CD4-positive, alpha-beta memory T cell (primary cell): ENCODE measurements at regions not wholly inside any gene's neighbourhood (a gene's known extent, or its start where the extent isn't known, plus 50 kb on each side); places are given as distances from the start of the nearest gene placed in this dataset.

Experiments used
- CTCF ChIA-PET: fragments of 350-600 bp; sonication (Branson Sonifier 250); formaldehyde crosslinking; loops from one replicate; lab custom pipeline; 2021; ENCODE audit warnings: inconsistent platforms; ENCODE audit not compliant: partially characterized antibody; lab: Charles Lee
- POLR2A ChIA-PET: fragments of 350-600 bp; sonication (Branson Sonifier 250); formaldehyde crosslinking; loops from one replicate; lab custom pipeline; 2021; ENCODE audit not compliant: partially characterized antibody; lab: Charles Lee
- DNase-seq, 5 donors: peaks; one replicate each; pipeline versions ENCODE4 v3.0.0 to v3.0.0-alpha.2; 2020 to 2022; ENCODE audit warnings: mixed read lengths in 1 of 5
- H3K27ac ChIP-seq: one replicate; pipeline ENCODE4 v1.7.0; 2013; ENCODE audit warnings: low read depth, low read length
- H3K27me3 ChIP-seq: 2 replicates; pipeline ENCODE4 v1.7.0; 2013; ENCODE audit warnings: mild to moderate bottlenecking, low read length, moderate library complexity; ENCODE audit not compliant: insufficient read depth
- H3K36me3 ChIP-seq: 2 replicates; pipeline ENCODE4 v1.7.0; 2013; ENCODE audit warnings: mild to moderate bottlenecking, low read length, moderate library complexity; ENCODE audit not compliant: insufficient read depth
- H3K4me1 ChIP-seq: 2 replicates; pipeline ENCODE4 v1.7.0; 2013; ENCODE audit warnings: mild to moderate bottlenecking, low read length, moderate library complexity; ENCODE audit not compliant: insufficient read depth
- H3K4me3 ChIP-seq, 2 donors: one replicate each; pipeline ENCODE4 v1.7.0; 2013; ENCODE audit warnings: low read length in 2 of 2, mild to moderate bottlenecking in 1 of 2
- H3K9me3 ChIP-seq, 2 donors: one replicate each; pipeline ENCODE4 v1.7.0; 2013; ENCODE audit warnings: low read length in 2 of 2, control low read depth in 1 of 2; ENCODE audit not compliant: control insufficient read depth in 1 of 2
- H3K27ac Mint-ChIP-seq, 7 donors: one replicate each; pipeline ENCODE4 v1.8.0; 2020 to 2021; ENCODE audit warnings: mixed read lengths in 7 of 7, mild to moderate bottlenecking in 6 of 7, inconsistent platforms in 3 of 7, moderate library complexity in 3 of 7
- H3K27me3 Mint-ChIP-seq, 2 donors: one replicate each; pipeline ENCODE4 v1.8.0; 2020 to 2021; ENCODE audit warnings: mixed read lengths in 2 of 2
- H3K36me3 Mint-ChIP-seq, 2 donors: one replicate each; pipeline ENCODE4 v1.8.0; 2020 to 2021; ENCODE audit warnings: mixed read lengths in 2 of 2, inconsistent platforms in 1 of 2, mild to moderate bottlenecking in 1 of 2
- H3K4me1 Mint-ChIP-seq, 4 donors: one replicate each; pipeline ENCODE4 v1.8.0; 2020 to 2021; ENCODE audit warnings: mixed read lengths in 4 of 4, mild to moderate bottlenecking in 1 of 4
- H3K4me3 Mint-ChIP-seq, 8 donors: one replicate each; pipeline ENCODE4 v1.8.0; 2020 to 2021; ENCODE audit warnings: mixed read lengths in 8 of 8, mild to moderate bottlenecking in 7 of 8, moderate library complexity in 6 of 8, inconsistent platforms in 3 of 8
- H3K9me3 Mint-ChIP-seq, 8 donors: one replicate each; pipeline ENCODE4 v1.8.0; 2020 to 2021; ENCODE audit warnings: mixed read lengths in 8 of 8, mild to moderate bottlenecking in 5 of 8, inconsistent platforms in 3 of 8, moderate library complexity in 1 of 8
- intact Hi-C: fragments of 100-400 bp; cut with micrococcal nuclease; formaldehyde crosslinking; loops from one replicate; pipeline ENCODE4 v1.15.1; 2023

DNA sequence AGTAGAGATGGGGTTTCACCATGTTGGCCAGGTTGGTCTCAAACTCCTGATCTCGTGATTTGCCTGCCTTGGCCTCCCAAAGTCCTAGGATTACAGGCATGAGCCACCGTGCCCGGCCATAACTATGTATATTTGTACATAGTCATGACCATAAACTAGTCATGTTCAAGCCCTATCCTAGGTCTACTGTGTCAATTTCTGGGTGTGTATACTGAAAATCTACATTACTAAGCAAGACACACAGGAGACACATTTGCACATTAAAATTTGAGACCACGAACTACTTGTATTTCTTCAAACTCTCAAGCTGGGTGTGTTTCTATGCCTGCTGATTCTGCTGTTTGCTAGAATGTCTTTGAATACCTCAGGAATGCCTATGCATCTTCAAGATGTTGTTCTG lies 451.3 kb upstream of the MCTP2 start:
- Mint-ChIP-seq H3K27ac (no peak overlapping the region), H3K4me3 (no peak overlapping the region), H3K4me1 (no peaks in the 10 kb centered on the region), H3K36me3 (no peaks in the 10 kb centered on the region), H3K27me3 (no peaks in the 10 kb centered on the region), H3K9me3 (peaks cover 0 to 4% (median under 1%) of the 10 kb centered on the region in 8 donors)
- Histone ChIP-seq H3K4me1 (no peaks in the 10 kb centered on the region), H3K36me3 (no peaks in the 10 kb centered on the region), H3K27me3 (no peaks in the 10 kb centered on the region), H3K9me3 (no peaks in the 10 kb centered on the region), H3K27ac (no peak overlapping the region), H3K4me3 (no peak overlapping the region)
- DNase-seq, result no peak
- intact Hi-C loops, result no loop called here
- ChIA-PET POLR2A (no interaction called here), CTCF (no interaction called here)

DNA sequence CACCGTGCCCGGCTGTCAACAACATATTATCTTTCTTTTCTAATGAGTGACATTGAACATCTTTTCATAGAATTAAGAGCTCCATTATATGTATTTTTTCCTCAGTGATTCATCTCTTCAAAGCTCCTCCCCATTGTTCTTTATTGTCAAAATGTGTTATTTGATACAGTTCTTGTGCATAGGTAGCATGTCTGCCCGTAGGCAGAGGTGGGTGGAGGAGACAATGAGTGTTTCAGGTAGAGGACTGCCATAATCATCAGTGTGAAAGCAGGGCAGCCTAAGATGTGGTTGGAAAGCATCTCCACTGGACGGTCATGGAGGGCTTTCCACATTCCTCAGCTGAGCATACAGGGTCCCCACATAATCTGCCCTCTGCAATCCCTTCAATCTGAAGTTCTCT lies 452.0 kb upstream of the MCTP2 start:
- Histone ChIP-seq H3K4me1 (no peaks in the 10 kb centered on the region), H3K4me3 (no peak overlapping the region), H3K27ac (no peak overlapping the region), H3K36me3 (no peaks in the 10 kb centered on the region), H3K9me3 (no peaks in the 10 kb centered on the region), H3K27me3 (no peaks in the 10 kb centered on the region)
- Mint-ChIP-seq H3K4me1 (no peaks in the 10 kb centered on the region), H3K27me3 (no peaks in the 10 kb centered on the region), H3K9me3 (peaks cover 0 to 4% (median under 1%) of the 10 kb centered on the region in 8 donors), H3K27ac (no peak overlapping the region), H3K36me3 (no peaks in the 10 kb centered on the region), H3K4me3 (peak overlapping the region in 1 of 8 donors; percentile 46)
- intact Hi-C loops, result no loop called here
- POLR2A ChIA-PET, result no interaction called here
- CTCF ChIA-PET, result no interaction called here
- no peak for DNase-seq

DNA sequence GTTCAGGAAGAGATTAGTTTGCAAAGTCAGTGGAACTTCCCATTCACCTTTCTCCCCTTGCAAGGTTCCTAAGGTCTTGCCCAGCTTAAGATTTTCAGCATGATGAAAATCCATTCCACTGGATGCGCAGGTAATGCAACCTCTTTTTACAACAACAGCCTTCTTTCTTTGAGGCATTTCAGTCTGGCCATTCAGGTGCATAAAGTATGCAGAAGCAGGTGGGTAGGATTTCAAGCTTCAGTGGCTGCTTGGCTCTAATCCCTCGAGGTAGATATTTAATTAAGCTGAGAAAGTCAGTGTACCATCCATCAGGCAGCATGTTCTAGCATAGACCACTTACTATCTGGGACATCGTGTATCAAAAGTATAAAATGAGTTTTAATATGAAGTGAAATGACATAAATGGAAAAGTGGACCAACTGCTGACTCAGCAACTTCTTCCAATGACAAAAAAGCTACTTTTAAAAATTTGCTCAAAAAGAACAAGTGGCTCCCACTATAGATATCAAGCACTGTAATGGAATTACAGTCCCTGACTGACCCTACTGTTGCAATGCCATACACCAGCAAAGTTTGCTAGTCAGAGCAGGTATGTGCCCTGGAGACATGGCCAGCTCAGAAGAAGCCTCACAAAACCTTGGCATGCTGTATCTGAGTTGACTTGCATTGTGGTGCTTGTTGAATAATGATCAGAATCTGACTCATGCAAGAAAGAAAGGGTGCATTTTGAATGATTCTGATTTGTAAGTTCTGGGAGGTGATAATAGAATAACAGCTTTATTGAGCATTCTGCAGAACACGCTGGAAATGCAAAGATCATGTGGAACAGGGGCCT lies 459.9 kb upstream of the MCTP2 start:
- intact Hi-C loops, result no loop called here
- no peaks in the 10 kb centered on the region for H3K4me1 Mint-ChIP-seq

DNA sequence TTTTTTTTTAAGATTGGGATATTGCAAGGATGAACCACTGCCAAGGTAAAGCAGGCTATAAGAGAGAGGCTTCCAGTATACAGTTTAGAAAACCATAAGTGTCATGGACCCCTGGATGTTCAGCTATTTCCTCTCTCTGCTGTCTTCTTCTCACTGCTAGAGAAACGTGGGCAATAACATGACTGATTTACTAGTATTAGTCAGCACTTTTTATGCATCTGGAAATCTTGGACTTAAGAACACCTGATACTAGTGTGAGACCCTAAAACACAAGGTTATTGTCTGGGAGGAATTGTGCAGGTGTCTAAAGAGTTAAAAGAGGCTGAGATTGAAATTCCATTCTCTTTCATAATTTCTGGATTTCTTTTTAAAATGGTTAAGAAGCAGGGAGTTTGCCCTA lies 460.6 kb upstream of the MCTP2 start:
- Mint-ChIP-seq H3K27ac (no peak overlapping the region), H3K36me3 (no peaks in the 10 kb centered on the region), H3K27me3 (peaks cover 0 to 3% of the 10 kb centered on the region in 2 donors), H3K9me3 (peaks cover 0 to 11% (median 1%) of the 10 kb centered on the region in 8 donors), H3K4me1 (no peaks in the 10 kb centered on the region), H3K4me3 (no peak overlapping the region)
- intact Hi-C loops, result no loop called here
- H3K4me3 ChIP-seq, result no peak overlapping the region
- H3K4me1 ChIP-seq, result no peaks in the 10 kb centered on the region
- H3K9me3 ChIP-seq, result no peaks in the 10 kb centered on the region
- CTCF ChIA-PET, result no interaction called here
- no peak overlapping the region for H3K27ac ChIP-seq
- no peaks in the 10 kb centered on the region for H3K27me3 ChIP-seq
- POLR2A ChIA-PET, result no interaction called here
- no peaks in the 10 kb centered on the region for H3K36me3 ChIP-seq
- no peak for DNase-seq

More for the DNA sequence above, 459.9 kb upstream of the MCTP2 start:
- no peaks in the 10 kb centered on the region for H3K36me3 ChIP-seq
- H3K27ac ChIP-seq, result no peak overlapping the region
- CTCF ChIA-PET, result no interaction called here
- no peak overlapping the region for H3K4me3 Mint-ChIP-seq
- H3K27me3 Mint-ChIP-seq, result peaks cover 0 to 3% of the 10 kb centered on the region in 2 donors
- H3K36me3 Mint-ChIP-seq, result no peaks in the 10 kb centered on the region
- H3K9me3 ChIP-seq, result no peaks in the 10 kb centered on the region
- H3K4me1 ChIP-seq, result no peaks in the 10 kb centered on the region
- H3K4me3 ChIP-seq, result no peak overlapping the region
- H3K27me3 ChIP-seq, result no peaks in the 10 kb centered on the region
- no peak overlapping the region for H3K27ac Mint-ChIP-seq
- POLR2A ChIA-PET, result interaction anchor here (0.7 kb wide), 1 partner anchor 1249 kb away, joined by 3 read pairs; no protein-coding TSS in a partner anchor
- peaks cover 0 to 11% (median 1%) of the 10 kb centered on the region in 8 donors for H3K9me3 Mint-ChIP-seq
- DNase-seq, result no peak

DNA sequence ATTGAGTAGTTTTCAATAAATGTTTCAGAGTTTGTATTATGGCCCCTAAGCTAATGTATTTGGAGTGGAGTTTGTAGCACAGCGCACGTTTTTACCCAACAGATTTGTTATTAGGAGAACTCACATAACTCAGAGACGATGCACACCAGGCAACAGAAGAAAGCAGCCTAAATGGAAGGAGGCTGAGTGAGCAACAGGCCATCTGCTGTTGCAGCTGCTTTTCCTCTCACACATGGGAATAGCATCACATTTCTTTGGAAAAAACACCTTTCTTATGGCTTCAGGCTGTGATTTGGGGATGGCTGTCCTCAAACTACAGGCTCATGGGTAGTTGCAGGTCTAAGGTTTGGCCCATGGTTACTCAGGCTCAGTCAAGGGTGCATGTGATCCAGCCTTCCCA lies 469.3 kb upstream of the MCTP2 start:
- Mint-ChIP-seq H3K27ac (no peak overlapping the region), H3K36me3 (no peaks in the 10 kb centered on the region), H3K4me1 (no peaks in the 10 kb centered on the region), H3K27me3 (no peaks in the 10 kb centered on the region), H3K9me3 (peaks cover 0 to 4% (median 0%) of the 10 kb centered on the region in 8 donors), H3K4me3 (no peak overlapping the region)
- H3K27ac ChIP-seq, result no peak overlapping the region
- CTCF ChIA-PET, result no interaction called here
- POLR2A ChIA-PET, result no interaction called here
- H3K9me3 ChIP-seq, result no peaks in the 10 kb centered on the region
- H3K4me3 ChIP-seq, result no peak overlapping the region
- H3K36me3 ChIP-seq, result no peaks in the 10 kb centered on the region
- intact Hi-C loops, result no loop called here
- no peaks in the 10 kb centered on the region for H3K4me1 ChIP-seq
- H3K27me3 ChIP-seq, result no peaks in the 10 kb centered on the region
- no peak for DNase-seq

DNA sequence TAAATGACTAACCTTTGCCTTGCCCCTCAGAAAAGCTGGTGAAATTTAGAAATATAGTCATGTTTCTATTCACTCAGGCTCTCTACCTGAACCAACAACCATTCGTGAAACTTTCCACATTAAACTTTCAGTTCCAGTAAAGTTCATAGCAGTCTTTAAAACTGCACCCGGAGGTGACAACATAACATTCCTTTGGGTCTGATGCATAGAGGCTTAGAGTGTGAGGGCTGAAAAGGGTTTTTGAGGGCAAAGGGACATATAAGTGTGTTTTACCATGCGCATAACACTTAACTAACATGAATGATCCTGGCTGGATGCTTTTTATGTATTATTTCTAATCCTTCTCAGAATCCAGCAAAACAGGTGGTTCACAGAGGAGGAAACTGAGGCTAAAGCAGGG lies 471.7 kb upstream of the MCTP2 start:
- no peaks in the 10 kb centered on the region for H3K36me3 Mint-ChIP-seq
- no peak overlapping the region for H3K4me3 Mint-ChIP-seq
- H3K27ac ChIP-seq, result no peak overlapping the region
- no peaks in the 10 kb centered on the region for H3K4me1 ChIP-seq
- ChIA-PET CTCF (no interaction called here), POLR2A (no interaction called here)
- H3K4me1 Mint-ChIP-seq, result no peaks in the 10 kb centered on the region
- intact Hi-C loops, result no loop called here
- H3K4me3 ChIP-seq, result no peak overlapping the region
- no peaks in the 10 kb centered on the region for H3K27me3 ChIP-seq
- DNase-seq, result no peak
- no peaks in the 10 kb centered on the region for H3K9me3 ChIP-seq
- peaks cover 0 to 11% (median 3%) of the 10 kb centered on the region in 8 donors for H3K9me3 Mint-ChIP-seq
- no peaks in the 10 kb centered on the region for H3K27me3 Mint-ChIP-seq
- no peaks in the 10 kb centered on the region for H3K36me3 ChIP-seq
- no peak overlapping the region for H3K27ac Mint-ChIP-seq

DNA sequence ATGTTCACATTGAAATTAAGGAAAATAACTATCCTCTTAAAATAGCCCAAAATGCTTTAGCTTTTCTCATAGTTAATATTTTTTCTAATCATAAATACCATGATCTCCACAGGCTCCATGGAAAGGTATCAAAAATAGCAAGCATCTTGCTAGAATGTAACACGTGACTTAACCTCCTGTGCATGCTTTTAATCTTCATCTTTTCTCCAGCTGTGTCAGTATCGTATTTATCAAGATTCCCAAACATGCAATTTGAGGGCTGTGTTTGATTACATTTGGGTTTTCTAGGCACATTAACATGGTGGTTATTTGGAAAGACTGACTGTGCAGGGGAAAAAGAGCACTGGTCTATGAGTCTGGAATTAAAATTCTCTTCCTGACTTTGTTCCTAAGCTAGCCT lies 472.5 kb upstream of the MCTP2 start:
- intact Hi-C loops, result no loop called here
- H3K9me3 Mint-ChIP-seq, result peaks cover 0 to 11% (median 3%) of the 10 kb centered on the region in 8 donors
- CTCF ChIA-PET, result no interaction called here
- no peak overlapping the region for H3K27ac ChIP-seq
- H3K36me3 ChIP-seq, result no peaks in the 10 kb centered on the region
- H3K27ac Mint-ChIP-seq, result no peak overlapping the region
- no peaks in the 10 kb centered on the region for H3K27me3 ChIP-seq
- H3K27me3 Mint-ChIP-seq, result no peaks in the 10 kb centered on the region
- H3K4me1 ChIP-seq, result no peaks in the 10 kb centered on the region
- no peak overlapping the region for H3K4me3 ChIP-seq
- H3K4me1 Mint-ChIP-seq, result no peaks in the 10 kb centered on the region
- no peak for DNase-seq
- H3K36me3 Mint-ChIP-seq, result no peaks in the 10 kb centered on the region
- POLR2A ChIA-PET, result no interaction called here
- H3K9me3 ChIP-seq, result no peaks in the 10 kb centered on the region
- H3K4me3 Mint-ChIP-seq, result no peak overlapping the region
